ENCODE measurements at regions not wholly inside any gene's neighbourhood (a gene's known extent, or its start where the extent isn't known, plus 50 kb on each side); places are given as distances from the start of the nearest gene placed in this dataset.

GRCh38 chr14:55756078-55756477 lies 176.1 kb downstream of the KTN1 start:
- TF ChIP-seq ARNT (IDR thresholded peaks at IDR 0.05) (no peak), BHLHE40 (IDR thresholded peaks at IDR 0.05; ENCODE audit: borderline replicate concordance) (no peak), ELF4 (IDR thresholded peaks at IDR 0.05) (no peak), FOXM1 (IDR thresholded peaks at IDR 0.05; ENCODE audit: borderline replicate concordance) (no peak), HDGF (IDR thresholded peaks at IDR 0.05; ENCODE audit: borderline replicate concordance) (no peak), SP1 (IDR thresholded peaks at IDR 0.05) (no peak), FOXK2 (IDR thresholded peaks at IDR 0.05) (no peak)

Measured in HEK293T (cell line).